Urinary bladder (tissue), 3 donors: ENCODE measurements at regions not wholly inside any gene's neighbourhood (a gene's known extent, or its start where the extent isn't known, plus 50 kb on each side); places are given as distances from the start of the nearest gene placed in this dataset.
"Not testable (repeated sequence)": the region's sequence is repeated elsewhere in the genome, so short reads cannot be mapped to it uniquely, and the experiment has no call there.

ENCODE experiments used
- DNase-seq: peaks from one replicate; pipeline ENCODE4 v3.0.0-alpha.2; 2015; ENCODE audit errors: extremely low spot score
- H3K27ac ChIP-seq: one replicate; pipeline ENCODE4 v1.5.1; 2013; ENCODE audit warnings: low read depth, mild to moderate bottlenecking, moderate library complexity
- H3K36me3 ChIP-seq: one replicate; pipeline ENCODE4 v1.6.1; 2013; ENCODE audit warnings: mild to moderate bottlenecking, moderate library complexity; ENCODE audit not compliant: insufficient read depth
- H3K4me1 ChIP-seq: one replicate; pipeline ENCODE4 v1.6.1; 2013; ENCODE audit warnings: mild to moderate bottlenecking, moderate library complexity; ENCODE audit not compliant: insufficient read depth
- H3K4me3 ChIP-seq: one replicate; pipeline ENCODE4 v1.5.1; 2013; ENCODE audit warnings: low read depth, low read length
- WGBS: extraction: QIAGEN DNeasy Blood & Tissue Kit; methylation state at CpG from one replicate; pipeline ENCODE4 v1.1.7; 2013; 5-methylcytosine and 5-hydroxymethylcytosine counted together
- donor health status: healthy with polysubstance abuse.
- donor health status: healthy.

- Histone ChIP-seq H3K4me3 (no peak overlapping the region), H3K27ac (no peak overlapping the region), H3K36me3 (no peaks in the 10 kb centered on the region), H3K4me1 (no peaks in the 10 kb centered on the region)
- DNase-seq = no peak
- 92% methylated on average over 1 of the region's 1 CpG for WGBS
Measured at GRCh38 chr7:119233015-119233414, 1008.5 kb downstream of the ANKRD7 start.

GRCh38 chr7:119252962-119253361 is 1020.0 kb upstream of the KCND2 start:
- DNase-seq = no peak
- Histone ChIP-seq H3K36me3 (no peaks in the 10 kb centered on the region), H3K4me3 (no peak overlapping the region), H3K4me1 (no peaks in the 10 kb centered on the region), H3K27ac (no peak overlapping the region)

GRCh38 chr7:119254742-119255141 is 1018.2 kb upstream of the KCND2 start:
- Histone ChIP-seq H3K27ac (no peak overlapping the region), H3K4me1 (no peaks in the 10 kb centered on the region), H3K36me3 (no peaks in the 10 kb centered on the region), H3K4me3 (no peak overlapping the region)
- no peak for DNase-seq

- no peaks in the 10 kb centered on the region for H3K4me1 ChIP-seq
- H3K27ac ChIP-seq = no peak overlapping the region
- no peaks in the 10 kb centered on the region for H3K36me3 ChIP-seq
- DNase-seq = no peak
- H3K4me3 ChIP-seq = no peak overlapping the region
Measured at GRCh38 chr7:119256001-119256400, 1017.0 kb upstream of the KCND2 start.

- no peak overlapping the region for H3K27ac ChIP-seq
- no peak for DNase-seq
- H3K4me1 ChIP-seq = no peaks in the 10 kb centered on the region
- WGBS = 78% methylated on average over 3 of the region's 3 CpGs
- H3K4me3 ChIP-seq = no peak overlapping the region
- H3K36me3 ChIP-seq = no peaks in the 10 kb centered on the region
Measured at GRCh38 chr7:119256446-119257131, 1016.4 kb upstream of the KCND2 start.

GRCh38 chr7:119266790-119267189 is 1006.2 kb upstream of the KCND2 start:
- H3K4me1 ChIP-seq, DNase-seq, H3K36me3 ChIP-seq, H3K4me3 ChIP-seq, H3K27ac ChIP-seq: not testable (repeated sequence)
- WGBS = 60% methylated on average over 2 of the region's 2 CpGs

- H3K4me1 ChIP-seq = no peaks in the 10 kb centered on the region
- H3K27ac ChIP-seq = no peak overlapping the region
- H3K36me3 ChIP-seq = no peaks in the 10 kb centered on the region
- no peak overlapping the region for H3K4me3 ChIP-seq
- no peak for DNase-seq
- 25% methylated on average over 7 of the region's 7 CpGs for WGBS
Measured at GRCh38 chr7:119270045-119270464, 1002.9 kb upstream of the KCND2 start.

GRCh38 chr7:119270644-119271043 is 1002.3 kb upstream of the KCND2 start:
- Histone ChIP-seq H3K36me3 (no peaks in the 10 kb centered on the region), H3K4me3 (no peak overlapping the region), H3K4me1 (no peaks in the 10 kb centered on the region), H3K27ac (no peak overlapping the region)
- no peak for DNase-seq
- WGBS = 86% methylated on average over 6 of the region's 6 CpGs

GRCh38 chr7:119271147-119271779 is 1001.7 kb upstream of the KCND2 start:
- Histone ChIP-seq H3K4me3 (no peak overlapping the region), H3K27ac (no peak overlapping the region), H3K4me1 (no peaks in the 10 kb centered on the region), H3K36me3 (no peaks in the 10 kb centered on the region)
- 79% methylated on average over 9 of the region's 9 CpGs for WGBS
- no peak for DNase-seq

GRCh38 chr7:119281181-119281846 is 991.7 kb upstream of the KCND2 start:
- Histone ChIP-seq H3K4me3 (no peak overlapping the region), H3K27ac (no peak overlapping the region), H3K36me3 (no peaks in the 10 kb centered on the region), H3K4me1 (no peaks in the 10 kb centered on the region)
- WGBS = 67% methylated on average over 1 of the region's 1 CpG
- DNase-seq = no peak

GRCh38 chr7:119283353-119283752 is 989.6 kb upstream of the KCND2 start:
- H3K4me1 ChIP-seq = no peaks in the 10 kb centered on the region
- no peak overlapping the region for H3K27ac ChIP-seq

GRCh38 chr7:119288416-119288815 is 984.6 kb upstream of the KCND2 start:
- 77% methylated on average over 1 of the region's 1 CpG for WGBS
- H3K4me1 ChIP-seq = no peaks in the 10 kb centered on the region

More at GRCh38 chr7:119283353-119283752, 989.6 kb upstream of the KCND2 start:
- H3K36me3 ChIP-seq = no peaks in the 10 kb centered on the region
- no peak overlapping the region for H3K4me3 ChIP-seq
- WGBS = 82% methylated on average over 3 of the region's 3 CpGs
- DNase-seq = no peak

GRCh38 chr7:119300341-119300740 is 972.6 kb upstream of the KCND2 start:
- H3K36me3 ChIP-seq, H3K4me3 ChIP-seq, DNase-seq, H3K27ac ChIP-seq, H3K4me1 ChIP-seq: not testable (repeated sequence)
- WGBS = 72% methylated on average over 3 of the region's 3 CpGs

More at GRCh38 chr7:119288416-119288815, 984.6 kb upstream of the KCND2 start:
- Histone ChIP-seq H3K4me3 (no peak overlapping the region), H3K27ac (no peak overlapping the region), H3K36me3 (no peaks in the 10 kb centered on the region)
- no peak for DNase-seq

GRCh38 chr7:119320316-119320715 is 952.7 kb upstream of the KCND2 start:
- H3K4me3 ChIP-seq = no peak overlapping the region
- no peaks in the 10 kb centered on the region for H3K36me3 ChIP-seq
- no peaks in the 10 kb centered on the region for H3K4me1 ChIP-seq
- no peak for DNase-seq
- no peak overlapping the region for H3K27ac ChIP-seq
- 53% methylated on average over 1 of the region's 1 CpG for WGBS
